ENCODE measurements at regions not wholly inside any gene's neighbourhood (a gene's known extent, or its start where the extent isn't known, plus 50 kb on each side); places are given as distances from the start of the nearest gene placed in this dataset. TPM values are rescaled to one million over a fixed set of nuclear protein-coding genes. Genes with fewer than 3 reads are reported as not detected.

Small RNAs in the stretch of these regions (small RNA-seq; reads per million reads assigned to genes)
- not detected for gene RNU5A-2P
